T-helper 2 cell treated with Interferon-gamma antibody and Interleukin-4, amounts not matched to agents 100 ng/mL and 5 ng/mL, for 36 hours (primary cell): ENCODE measurements at regions not wholly inside any gene's neighbourhood (a gene's known extent, or its start where the extent isn't known, plus 50 kb on each side); places are given as distances from the start of the nearest gene placed in this dataset.
"Not testable (repeated sequence)": the region's sequence is repeated elsewhere in the genome, so short reads cannot be mapped to it uniquely, and the experiment has no call there.

Experiments
- intact Hi-C: fragments of 100-400 bp; cut with micrococcal nuclease; formaldehyde crosslinking; loops from one replicate; pipeline ENCODE4 v1.15.1; 2023

DNA sequence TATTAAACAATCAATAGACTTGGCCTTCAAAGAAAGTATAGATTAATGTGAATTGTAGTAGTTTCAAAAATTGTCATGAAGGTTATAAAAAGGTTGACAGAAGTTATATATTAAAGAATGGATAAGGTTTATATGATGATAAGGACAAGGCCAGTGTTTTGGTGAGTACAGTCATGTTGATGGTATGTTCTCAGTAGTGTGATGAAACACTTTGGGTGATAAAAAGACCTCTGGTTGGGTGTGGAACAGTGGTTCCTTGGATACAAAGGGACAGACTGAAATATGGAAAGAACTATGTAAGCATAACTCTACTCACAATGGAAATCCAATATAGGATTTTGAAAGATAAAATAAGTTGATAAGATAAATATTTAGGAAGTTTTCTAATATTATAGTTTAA, 866.3 kb downstream of the ANKRD7 start:
- intact Hi-C loops, result no loop called here

DNA sequence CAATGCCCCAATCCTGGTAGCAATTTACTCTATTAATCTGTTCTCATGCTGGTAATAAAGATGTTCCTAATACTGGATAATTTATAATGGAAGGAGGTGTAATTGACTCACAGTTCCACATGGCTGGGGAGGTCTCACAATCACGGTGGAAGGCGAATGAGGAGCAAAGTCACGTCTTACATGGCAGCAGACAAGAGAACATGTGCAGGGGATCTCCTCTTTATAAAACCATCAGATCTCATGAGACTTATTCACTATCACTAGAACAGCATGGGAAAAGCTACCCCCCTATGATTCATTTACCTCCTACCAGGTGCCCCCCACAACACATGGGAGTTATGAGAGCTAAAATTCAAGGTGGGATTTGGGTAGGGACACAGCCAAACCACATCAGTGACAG, 872.2 kb downstream of the ANKRD7 start:
- intact Hi-C loops, result no loop called here

DNA sequence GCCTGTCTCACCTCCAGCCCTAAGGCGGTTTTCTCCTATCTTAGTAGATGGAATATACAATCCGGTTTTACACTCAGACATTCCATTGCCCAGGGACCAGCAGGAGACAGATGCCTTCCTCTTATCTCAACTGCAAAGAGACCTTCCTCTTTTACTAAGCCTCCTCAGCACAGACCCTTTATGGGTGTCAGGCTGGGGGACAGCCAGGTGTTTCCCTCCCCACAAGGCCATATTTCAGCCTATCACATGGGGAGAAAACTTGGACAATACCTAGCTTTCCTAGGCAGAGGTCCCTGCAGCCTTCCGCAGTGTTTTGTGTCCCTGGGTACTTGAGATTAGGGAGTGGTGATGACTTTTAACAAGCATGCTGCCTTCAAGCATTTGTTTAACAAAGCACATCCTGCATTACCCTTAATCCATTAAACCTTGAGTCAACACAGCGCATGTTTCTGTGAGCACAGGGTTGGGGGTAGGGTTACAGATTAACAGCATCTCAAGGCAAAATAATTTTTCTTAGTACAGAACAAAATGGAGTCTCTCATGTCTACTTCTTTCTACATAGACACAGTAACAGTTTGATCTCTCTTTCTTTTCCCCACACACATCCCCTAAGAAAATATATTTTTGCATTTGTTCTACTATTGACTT, 876.2 kb downstream of the ANKRD7 start:
- intact Hi-C loops, result not testable (repeated sequence)

DNA sequence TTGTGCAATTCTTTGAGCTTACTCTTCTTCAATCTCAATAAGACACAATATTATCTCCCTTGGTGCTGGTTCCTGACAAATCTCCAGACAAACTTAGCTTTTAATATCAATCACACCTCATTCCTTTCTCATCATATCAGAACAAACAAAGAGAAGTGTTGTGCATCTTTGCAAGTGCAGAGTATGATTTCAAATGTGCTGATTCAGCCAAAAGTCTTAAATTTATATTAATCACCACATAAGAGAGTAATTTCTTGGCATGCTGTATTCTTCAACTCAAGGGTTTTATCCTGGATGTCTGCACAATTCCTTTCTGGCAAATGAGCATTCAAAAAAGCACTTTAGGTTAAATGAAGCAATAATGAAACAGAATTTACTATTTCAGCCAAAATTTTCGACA, 877.8 kb downstream of the ANKRD7 start:
- intact Hi-C loops, result no loop called here

DNA sequence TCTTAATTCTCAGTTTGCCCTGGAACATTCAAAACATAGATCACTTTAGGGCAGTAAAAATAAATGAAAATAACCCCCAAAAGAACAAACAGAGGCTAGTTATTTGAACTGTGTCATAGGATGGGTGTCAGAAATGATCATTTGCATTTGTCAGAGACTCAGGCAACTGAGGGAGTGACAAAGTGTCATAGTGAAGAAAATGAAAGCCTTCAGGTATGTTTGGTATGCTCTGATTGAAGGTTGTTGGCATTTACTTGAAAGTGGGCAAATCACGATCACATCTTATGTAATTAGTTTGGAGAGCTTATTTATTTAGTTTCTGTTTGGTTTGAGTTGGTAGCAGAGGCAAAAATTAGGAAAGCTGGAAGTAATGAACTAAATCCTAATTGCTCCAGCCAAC, 880.9 kb downstream of the ANKRD7 start:
- intact Hi-C loops, result no loop called here

DNA sequence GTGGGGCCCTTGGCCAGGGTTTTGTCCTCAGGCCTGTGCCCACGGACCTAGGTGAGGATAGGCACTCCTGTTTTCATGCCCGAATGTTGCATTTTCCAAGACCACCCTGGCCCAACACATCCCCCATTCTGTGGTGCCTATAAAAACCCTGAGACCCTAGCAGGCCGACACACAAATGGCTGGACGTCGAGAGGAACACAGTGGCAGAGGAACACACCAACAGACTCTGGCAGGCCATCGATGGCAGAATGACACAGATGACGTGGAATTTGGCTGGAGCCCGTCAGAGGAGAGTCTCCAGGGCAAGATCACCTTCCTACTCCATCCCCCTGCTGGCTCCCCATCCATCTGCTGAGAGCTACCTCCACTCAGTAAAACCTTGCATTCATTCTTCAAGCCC, 898.8 kb downstream of the ANKRD7 start:
- intact Hi-C loops, result no loop called here

DNA sequence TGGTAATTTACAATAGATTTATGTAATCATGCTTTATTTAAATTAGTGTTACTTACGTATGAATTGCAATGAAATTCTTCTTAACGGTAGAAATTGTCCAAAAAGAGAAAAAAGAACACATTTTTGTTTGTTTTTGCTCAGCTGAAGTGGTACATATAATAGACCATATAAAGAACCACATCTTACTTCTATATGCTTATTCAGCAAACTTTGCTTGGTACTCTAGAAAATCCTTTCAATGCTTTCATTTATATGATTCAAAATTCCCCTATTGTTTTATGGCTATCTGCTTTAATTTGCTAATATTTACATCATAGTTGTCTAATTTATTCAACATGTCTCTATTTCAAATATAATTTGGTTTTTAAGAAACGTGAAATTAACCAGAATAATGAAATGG, 903.2 kb downstream of the ANKRD7 start:
- intact Hi-C loops, result no loop called here

DNA sequence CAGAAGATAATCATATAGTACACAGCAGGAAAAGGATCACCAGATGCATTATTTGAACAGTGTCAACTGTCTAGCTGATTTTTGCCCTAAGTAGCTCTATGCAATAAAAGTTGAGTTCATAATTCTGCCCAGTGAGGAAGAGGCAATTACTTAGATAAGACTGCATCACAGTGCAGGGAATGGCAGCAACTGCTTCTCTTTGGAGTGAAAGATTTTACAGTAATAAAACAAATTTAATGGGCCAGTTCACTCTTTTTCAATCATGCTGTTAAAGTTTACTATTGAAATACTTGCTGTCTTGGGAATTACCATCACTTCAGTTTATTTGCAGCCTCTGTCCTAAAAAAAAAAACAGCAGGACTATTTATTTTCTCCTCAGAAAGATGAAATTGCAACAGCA, 907.9 kb downstream of the ANKRD7 start:
- intact Hi-C loops, result no loop called here

DNA sequence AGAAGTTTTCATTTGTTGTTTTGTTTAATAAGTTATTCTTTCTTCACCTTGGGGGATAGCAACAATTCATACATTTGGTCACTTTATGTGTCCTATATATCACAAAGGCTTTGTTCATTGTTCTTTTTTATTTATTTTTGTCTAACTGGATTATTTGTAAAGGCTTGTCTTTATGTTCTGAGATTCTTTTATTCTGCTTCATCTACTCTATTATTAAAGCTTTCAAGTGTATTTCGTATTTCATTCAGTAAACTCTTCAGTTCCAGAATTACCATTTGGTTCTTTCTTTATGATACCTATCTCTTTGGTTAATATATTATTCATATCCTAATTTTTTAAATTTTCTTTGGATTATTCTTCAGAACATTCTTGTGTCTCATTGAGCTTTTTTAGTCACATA, 942.9 kb downstream of the ANKRD7 start:
- intact Hi-C loops, result no loop called here

DNA sequence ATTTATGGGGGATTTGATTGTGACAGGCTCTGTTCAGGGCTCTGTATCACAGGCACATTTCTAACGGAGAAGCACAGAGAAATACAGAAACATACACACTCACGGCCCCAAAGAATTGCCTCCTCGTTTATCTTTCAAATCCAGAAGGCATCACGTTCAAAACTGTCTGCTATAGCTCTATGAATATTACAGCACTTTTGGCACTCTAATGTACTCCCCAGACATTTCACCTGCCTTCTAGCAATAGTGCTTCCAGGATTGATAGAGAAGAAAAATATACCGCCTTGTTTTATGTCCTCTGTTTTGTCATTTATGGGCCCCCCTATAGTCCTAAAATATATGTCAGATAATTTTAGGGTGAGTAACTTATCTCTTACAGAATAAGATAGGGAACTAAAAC, 947.5 kb downstream of the ANKRD7 start:
- intact Hi-C loops, result loop anchor here (10.0 kb wide), 1 partner anchor 247 kb away; no protein-coding TSS in a partner anchor

DNA sequence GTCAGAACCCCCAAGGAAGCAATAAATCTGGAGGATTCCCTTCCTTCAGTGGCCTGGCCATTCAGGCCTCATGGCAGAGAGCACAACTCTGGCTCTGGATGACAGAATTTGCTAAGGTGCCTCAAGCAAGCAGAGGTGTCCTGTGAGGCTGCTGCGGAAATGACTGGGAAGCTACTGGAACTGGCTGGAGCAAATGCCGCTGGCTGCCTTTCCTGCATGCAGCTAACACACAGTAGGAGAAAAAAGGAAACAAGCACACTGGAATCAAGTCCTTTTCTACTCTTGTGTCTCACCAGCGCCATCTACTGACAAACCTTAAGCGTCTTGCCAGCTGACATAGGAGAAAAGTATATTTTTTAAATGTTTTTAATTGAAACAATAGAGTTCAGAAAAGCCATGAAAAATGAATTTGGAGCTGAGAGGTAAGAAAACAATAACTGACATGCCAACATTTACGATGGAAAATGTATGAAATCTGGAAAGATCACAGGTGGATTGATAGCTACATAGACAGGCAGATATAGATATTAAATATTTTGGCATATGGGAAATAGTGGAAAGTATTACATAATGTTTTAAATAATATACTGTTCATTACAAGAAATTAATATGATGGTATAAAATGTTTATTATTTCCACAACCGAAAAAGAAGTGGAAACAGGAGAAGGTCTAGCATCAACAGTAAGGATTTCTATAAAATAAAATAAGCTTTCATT, 951.6 kb downstream of the ANKRD7 start:
- intact Hi-C loops, result loop anchor here (5.0 to 10.0 kb wide), 2 partner anchors 251 to 824 kb away; no protein-coding TSS in a partner anchor

DNA sequence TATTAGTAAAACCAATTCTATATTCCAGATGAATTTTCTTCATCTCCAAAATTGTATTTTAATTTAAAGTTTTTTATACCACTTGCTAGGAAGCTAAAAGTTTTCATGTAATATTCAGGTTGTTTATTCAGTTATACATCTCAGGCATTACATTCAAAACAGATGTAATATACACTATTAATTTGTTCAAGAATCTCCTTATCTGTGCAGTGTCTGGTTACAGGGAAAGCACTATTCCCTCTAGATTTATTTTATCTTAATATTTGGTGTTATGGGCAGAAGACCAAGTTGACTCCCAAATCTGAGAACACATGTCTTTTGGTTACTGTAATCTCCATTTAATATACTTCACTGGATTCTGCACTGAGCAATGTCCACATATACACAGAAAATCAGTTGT, 953.4 kb downstream of the ANKRD7 start:
- intact Hi-C loops, result loop anchor here (5.0 to 10.0 kb wide), 2 partner anchors 253 to 826 kb away; no protein-coding TSS in a partner anchor

DNA sequence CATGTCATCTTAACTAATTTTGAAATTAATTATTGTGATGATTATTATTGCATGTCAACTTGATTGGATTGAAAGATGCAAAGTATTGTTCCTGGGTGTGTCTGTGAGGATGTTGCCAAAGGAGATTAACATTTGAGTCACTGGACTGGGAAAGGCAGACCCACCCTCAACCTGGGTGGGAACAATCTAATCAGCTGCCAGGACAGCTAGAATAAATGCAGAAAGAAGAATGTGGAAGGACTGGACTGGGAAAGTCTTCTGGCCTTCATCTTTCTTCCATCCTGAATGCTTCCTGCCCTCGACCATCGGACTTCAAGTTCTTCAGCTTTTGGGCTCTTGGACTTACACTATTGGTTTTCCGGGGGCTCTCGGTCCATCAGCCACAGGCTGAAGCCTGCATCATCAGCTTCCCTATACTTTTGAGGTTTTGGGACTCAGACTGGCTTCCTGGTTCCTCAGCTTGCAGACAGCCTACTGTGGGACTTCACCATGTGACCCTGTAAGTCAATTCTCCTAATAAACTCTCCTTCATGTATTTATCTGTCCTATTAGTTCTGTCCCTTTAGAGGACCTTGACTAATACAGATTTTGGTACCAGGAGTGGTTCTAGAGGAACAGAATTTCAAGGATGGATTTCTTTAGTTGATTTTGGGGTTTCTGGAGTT, 959.8 kb downstream of the ANKRD7 start:
- intact Hi-C loops, result no loop called here

DNA sequence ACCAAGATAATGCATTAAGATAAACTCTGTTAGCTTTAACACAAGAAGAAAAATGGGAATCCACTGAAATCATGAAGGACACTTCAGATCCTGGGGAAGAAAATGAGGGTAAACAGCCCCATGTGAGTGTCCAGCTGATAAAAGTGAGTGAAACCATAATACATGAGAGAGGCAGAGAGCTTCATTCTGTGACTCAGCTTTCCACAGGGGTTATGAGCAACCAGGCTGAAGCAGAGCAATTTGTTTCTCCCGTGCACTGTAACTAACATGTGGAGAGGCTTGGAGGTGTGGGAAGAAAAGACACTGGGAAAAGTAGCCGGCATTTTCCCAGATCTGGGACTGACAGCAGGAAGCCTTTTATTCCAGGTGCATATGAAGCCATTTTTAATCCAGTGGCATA, 971.7 kb downstream of the ANKRD7 start:
- intact Hi-C loops, result no loop called here

DNA sequence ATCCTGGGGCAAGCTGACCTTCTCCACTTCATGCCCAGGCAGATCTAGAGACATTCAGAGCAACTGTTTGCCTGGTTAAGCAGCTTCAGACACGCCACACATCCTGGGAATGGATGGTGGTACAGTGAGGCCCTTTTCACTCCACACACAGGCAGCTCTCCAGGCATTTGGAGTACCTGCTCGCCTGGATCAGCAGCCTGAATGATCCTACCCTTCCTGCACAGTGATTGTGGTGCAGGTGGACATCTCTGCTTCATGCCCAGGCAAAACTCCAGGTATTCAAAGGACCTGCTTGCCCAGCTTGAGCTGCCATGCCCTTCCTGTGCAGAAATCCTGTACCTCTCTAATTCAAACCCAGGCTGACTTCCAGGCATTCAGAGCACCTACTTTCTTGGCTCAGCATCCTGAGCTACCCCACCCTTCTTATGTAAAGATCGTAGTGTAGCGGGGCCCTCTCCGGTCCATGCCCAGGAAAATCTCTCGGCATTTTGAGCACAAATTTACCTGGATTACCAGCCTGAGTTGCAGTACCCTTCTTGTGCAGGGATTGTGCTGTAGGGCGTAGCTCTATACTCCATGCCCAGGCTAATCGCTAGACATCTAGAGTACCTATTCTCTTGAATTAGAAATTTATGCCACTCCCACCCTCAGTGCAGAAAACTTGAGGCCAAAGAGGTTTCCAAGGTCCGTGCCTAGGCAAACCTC, 972.8 kb downstream of the ANKRD7 start:
- intact Hi-C loops, result no loop called here

DNA sequence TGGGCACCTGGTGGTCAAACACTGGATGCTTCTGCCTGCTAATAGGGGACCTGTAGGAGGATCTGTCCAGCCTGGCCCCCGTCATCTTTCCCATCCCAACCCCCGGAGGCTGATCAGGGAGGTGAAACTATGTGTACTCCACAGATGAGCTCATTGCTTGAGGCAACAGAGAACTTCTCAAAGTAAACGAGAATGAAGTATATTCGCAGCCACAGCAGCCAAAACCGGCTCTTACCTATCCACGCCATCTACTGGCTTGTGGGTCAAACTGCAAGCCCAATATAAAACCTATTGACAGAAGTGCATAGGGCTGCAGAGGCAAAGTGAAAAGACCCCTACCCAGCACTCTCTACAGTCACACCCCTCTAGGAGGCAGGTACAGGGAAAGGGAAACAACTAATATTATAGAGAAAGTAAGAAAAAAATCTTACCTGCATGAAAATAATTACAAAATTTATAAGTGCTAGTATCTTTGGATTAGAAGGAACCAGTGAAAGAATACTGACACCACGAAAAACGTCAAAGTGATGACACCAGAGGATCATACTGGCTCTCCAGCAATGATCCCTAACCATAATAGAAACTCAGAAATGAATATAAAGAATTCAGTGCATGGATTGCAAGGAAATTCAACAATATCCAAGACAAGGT, 973.5 kb downstream of the ANKRD7 start:
- intact Hi-C loops, result loop anchor here (1.0 kb wide), 1 partner anchor 939 kb away; no protein-coding TSS in a partner anchor

DNA sequence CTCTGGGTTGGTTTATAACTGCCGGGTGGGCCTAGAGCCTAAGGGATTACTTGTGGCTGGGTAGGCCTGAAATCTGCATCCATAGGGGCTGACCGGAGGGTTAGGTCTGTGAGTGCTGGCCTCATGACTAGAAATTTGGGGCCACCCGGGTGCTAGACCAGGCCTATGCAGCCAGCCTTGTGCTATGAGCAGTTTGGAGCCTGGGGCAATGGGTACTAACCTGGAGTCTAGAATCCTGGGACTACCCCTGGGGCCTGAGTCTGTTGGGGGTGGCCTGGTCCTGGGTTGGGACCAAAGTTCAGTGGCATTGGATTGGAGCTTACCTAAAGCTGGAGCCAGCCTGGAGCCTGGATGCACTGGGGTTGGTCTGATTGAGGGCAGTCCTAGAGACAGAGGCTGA, 995.2 kb downstream of the ANKRD7 start:
- intact Hi-C loops, result no loop called here

DNA sequence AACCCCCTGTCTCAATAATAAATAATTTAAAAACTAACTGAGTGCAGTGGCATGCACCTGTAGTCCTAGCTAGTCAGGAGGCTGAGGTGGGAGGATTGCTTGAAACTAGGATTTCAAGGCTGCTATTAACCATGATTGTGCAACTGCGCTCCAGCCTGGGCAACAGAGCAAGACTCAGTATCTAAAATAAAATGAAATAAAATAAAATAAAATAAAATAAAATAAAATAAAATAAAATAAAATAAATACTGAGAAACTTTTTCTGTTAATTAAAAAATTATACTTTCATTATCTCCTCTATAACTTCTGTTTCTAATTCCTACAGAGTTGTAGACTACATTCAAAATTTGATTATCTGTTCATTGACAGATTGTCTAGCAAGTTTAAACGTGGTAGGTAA, 999.4 kb downstream of the ANKRD7 start:
- intact Hi-C loops, result no loop called here

DNA sequence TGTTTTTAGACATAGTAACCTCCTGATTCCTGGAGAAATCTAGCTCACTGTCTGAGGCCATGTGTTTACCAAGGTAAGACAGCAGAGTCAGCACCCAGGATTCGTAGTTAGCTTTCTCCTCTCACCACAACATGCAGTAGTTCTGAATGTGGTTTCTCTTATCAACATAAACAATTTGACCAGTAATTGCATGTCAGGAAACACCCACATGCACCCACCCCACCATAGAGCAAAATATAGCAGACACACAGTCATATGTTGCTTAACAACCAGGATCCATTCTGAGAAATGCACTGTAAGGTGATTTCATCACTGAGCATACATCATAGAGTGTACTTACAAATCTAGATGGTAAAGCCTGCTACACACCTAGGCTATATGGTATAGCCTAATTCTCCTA, 1004.0 kb downstream of the ANKRD7 start:
- intact Hi-C loops, result no loop called here

DNA sequence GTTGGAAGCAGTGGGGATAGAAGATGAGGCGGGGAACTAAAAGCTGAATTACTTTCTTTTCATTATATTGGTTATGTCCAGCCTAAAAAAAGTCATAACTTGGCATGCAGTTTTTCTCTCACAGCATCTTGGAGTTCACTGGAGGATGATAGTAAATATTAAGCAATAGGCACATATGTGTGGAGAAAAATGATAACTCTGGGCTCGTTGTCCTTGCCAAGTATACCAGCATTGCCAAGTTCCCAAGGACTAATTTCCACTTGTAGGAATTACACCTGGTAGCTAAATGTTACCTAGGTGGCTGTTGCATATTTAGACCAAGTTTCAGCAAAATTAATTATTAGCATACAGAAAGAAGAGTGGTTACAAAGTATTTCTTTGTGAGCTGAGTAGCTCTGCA, 1007.6 kb downstream of the ANKRD7 start:
- intact Hi-C loops, result no loop called here

DNA sequence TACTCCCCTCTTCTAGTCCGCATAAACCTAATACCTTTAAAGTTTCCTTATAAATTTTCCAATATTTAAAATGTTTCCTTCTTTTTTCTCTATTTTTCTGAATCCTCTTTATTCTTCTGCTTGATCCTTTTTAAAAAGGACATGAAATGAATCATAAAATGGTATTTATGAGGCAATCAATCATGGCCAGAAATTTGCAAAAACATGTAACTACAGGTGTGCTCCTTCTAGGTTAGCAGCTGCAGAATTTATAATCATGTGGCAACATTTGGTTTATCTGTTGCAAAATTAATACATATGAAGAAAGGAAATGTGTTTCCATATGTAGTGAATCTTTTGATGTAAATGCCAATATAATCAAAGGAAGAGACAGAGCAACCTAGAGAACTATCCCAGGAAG, 1008.5 kb downstream of the ANKRD7 start:
- intact Hi-C loops, result no loop called here
